ENCODE measurements at regions not wholly inside any gene's neighbourhood (a gene's known extent, or its start where the extent isn't known, plus 50 kb on each side); places are given as distances from the start of the nearest gene placed in this dataset.

DNA sequence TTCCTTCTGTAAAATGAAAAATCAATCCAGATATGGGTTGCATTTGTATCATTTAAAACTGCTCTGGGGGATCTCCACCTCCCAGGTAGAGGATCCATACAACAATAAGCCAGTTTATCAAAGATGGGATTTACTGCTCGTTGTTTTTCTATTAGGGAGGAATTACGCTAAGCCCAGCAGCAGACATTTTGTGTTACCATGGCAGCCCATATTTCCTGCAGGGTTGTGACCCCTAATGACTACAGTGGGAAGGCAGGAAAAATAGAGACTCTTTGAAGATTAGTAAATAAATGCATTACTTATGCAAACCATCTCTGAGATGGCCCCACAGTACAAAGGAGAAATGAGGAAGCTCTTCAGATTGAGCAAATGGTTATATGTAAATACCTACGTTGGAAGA, 253.4 kb upstream of the GPR101 start:
- TF ChIP-seq, protein P1, sequence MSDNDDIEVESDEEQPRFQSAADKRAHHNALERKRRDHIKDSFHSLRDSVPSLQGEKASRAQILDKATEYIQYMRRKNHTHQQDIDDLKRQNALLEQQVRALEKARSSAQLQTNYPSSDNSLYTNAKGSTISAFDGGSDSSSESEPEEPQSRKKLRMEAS (IDR thresholded peaks at IDR 0.05; ENCODE audit: low read depth, low read length): no peak
- TF ChIP-seq MYC (IDR thresholded peaks at IDR 0.05; ENCODE audit: low read depth, low read length) (no peak), POLR2A (IDR thresholded peaks at IDR 0.05; ENCODE audit: extremely low read depth, insufficient read length) (no peak)
- TF ChIP-seq, protein P2, sequence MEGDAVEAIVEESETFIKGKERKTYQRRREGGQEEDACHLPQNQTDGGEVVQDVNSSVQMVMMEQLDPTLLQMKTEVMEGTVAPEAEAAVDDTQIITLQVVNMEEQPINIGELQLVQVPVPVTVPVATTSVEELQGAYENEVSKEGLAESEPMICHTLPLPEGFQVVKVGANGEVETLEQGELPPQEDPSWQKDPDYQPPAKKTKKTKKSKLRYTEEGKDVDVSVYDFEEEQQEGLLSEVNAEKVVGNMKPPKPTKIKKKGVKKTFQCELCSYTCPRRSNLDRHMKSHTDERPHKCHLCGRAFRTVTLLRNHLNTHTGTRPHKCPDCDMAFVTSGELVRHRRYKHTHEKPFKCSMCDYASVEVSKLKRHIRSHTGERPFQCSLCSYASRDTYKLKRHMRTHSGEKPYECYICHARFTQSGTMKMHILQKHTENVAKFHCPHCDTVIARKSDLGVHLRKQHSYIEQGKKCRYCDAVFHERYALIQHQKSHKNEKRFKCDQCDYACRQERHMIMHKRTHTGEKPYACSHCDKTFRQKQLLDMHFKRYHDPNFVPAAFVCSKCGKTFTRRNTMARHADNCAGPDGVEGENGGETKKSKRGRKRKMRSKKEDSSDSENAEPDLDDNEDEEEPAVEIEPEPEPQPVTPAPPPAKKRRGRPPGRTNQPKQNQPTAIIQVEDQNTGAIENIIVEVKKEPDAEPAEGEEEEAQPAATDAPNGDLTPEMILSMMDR (IDR thresholded peaks at IDR 0.05; ENCODE audit: low read depth, low read length): no peak
- no peak overlapping the region for H3K4me3 ChIP-seq (ENCODE audit: low read depth, low read length)
- no peak for DNase-seq (ENCODE audit: low read depth)

DNA sequence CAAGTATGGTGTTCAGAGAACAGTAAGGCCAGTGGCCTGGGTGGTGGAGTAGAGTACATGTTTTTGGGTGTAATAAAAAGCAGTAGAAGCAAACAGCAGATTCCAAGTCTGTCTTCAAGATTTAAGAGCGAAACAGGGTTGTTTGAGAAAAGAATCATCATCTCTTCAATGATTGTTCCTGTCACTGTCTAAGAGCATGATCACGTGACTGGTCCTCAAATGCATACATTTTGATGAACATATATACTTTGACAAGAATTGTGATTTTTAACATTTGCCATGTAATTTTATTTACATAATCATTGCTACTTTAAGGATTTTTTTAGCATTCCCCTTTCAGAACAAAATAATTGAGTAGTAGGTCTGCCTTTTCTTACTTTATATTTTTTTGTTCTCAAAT, 252.6 kb upstream of the GPR101 start:
- no peak for DNase-seq (ENCODE audit: low read depth)
- no peak overlapping the region for H3K4me3 ChIP-seq (ENCODE audit: low read depth, low read length)
- TF ChIP-seq POLR2A (IDR thresholded peaks at IDR 0.05; ENCODE audit: extremely low read depth, insufficient read length) (no peak), MYC (IDR thresholded peaks at IDR 0.05; ENCODE audit: low read depth, low read length) (no peak)
- TF ChIP-seq, protein P1 (IDR thresholded peaks at IDR 0.05; ENCODE audit: low read depth, low read length): no peak
- TF ChIP-seq, protein P2 (IDR thresholded peaks at IDR 0.05; ENCODE audit: low read depth, low read length): no peak

DNA sequence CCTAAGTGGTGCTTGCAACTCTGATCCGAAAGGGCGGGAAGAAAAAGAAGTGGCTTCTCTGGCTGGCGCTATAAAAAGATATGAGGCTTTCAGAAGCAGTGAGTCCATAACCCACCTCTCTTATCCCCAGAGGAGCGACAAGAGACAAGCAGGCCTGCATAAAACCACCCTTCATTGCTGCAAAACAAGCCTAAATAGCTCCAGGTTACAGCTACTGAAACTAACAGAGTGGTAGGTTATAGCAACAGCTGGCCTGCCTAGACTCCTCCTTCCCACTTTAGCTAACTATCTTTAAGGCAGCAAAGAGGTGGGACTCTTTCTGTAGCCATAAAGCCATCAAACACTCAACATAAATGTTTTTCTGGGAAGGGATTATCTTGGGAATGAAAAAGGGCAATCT, 245.0 kb upstream of the GPR101 start:
- no peak overlapping the region for H3K4me3 ChIP-seq (ENCODE audit: low read depth, low read length)
- DNase-seq (ENCODE audit: low read depth): no peak
- TF ChIP-seq MYC (IDR thresholded peaks at IDR 0.05; ENCODE audit: low read depth, low read length) (no peak), POLR2A (IDR thresholded peaks at IDR 0.05; ENCODE audit: extremely low read depth, insufficient read length) (no peak)
- TF ChIP-seq, protein P1 (IDR thresholded peaks at IDR 0.05; ENCODE audit: low read depth, low read length): no peak
- TF ChIP-seq, protein P2 (IDR thresholded peaks at IDR 0.05; ENCODE audit: low read depth, low read length): no peak

DNA sequence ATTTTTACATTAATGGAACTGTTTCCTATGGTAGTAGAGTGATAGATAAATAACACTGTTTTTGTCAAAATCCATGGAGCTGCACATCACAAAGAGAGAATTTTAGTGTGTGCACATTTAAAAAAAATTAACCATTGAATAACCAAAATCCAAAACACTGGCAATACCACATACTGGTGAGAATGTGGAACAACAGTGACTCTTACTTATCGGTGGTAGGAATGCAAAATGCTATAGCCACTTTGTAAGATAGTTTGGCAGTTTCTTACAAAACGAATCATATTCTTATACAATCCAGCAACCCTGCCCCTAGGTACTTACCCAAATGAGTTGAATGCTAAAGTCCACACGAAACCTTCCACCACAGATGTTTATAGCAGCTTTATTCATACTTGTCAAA, 229.6 kb upstream of the GPR101 start:
- no peak for DNase-seq (ENCODE audit: low read depth)
- H3K4me3 ChIP-seq (ENCODE audit: low read depth, low read length): no peak overlapping the region
- TF ChIP-seq, protein P1 (IDR thresholded peaks at IDR 0.05; ENCODE audit: low read depth, low read length): no peak
- no peak for TF ChIP-seq POLR2A (IDR thresholded peaks at IDR 0.05; ENCODE audit: extremely low read depth, insufficient read length)
- TF ChIP-seq, protein P2 (IDR thresholded peaks at IDR 0.05; ENCODE audit: low read depth, low read length): no peak
- TF ChIP-seq MYC (IDR thresholded peaks at IDR 0.05; ENCODE audit: low read depth, low read length): no peak

DNA sequence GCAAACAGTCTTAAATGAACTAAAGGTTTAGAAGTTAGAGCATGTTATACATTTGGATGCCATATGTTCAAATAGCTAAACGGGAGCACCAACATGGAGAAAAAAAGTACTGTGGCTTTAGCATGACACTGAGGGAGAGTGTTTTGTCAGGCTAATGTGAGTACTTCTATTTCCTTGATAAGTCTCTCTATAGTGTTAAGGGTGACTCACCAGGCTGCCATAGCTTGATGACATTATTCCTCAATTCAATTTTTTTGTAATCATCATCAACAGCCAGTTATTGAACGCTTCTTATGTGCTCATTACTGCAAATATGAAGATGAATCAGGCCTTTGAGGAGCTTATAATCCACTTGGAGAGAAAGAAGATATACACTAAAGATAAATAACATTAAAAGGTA, 211.4 kb upstream of the GPR101 start:
- TF ChIP-seq, protein P1 (IDR thresholded peaks at IDR 0.05; ENCODE audit: low read depth, low read length): no peak
- TF ChIP-seq MYC (IDR thresholded peaks at IDR 0.05; ENCODE audit: low read depth, low read length) (no peak), POLR2A (IDR thresholded peaks at IDR 0.05; ENCODE audit: extremely low read depth, insufficient read length) (no peak)
- TF ChIP-seq, protein P2 (IDR thresholded peaks at IDR 0.05; ENCODE audit: low read depth, low read length): no peak
- H3K4me3 ChIP-seq (ENCODE audit: low read depth, low read length): no peak overlapping the region
- no peak for DNase-seq (ENCODE audit: low read depth)

DNA sequence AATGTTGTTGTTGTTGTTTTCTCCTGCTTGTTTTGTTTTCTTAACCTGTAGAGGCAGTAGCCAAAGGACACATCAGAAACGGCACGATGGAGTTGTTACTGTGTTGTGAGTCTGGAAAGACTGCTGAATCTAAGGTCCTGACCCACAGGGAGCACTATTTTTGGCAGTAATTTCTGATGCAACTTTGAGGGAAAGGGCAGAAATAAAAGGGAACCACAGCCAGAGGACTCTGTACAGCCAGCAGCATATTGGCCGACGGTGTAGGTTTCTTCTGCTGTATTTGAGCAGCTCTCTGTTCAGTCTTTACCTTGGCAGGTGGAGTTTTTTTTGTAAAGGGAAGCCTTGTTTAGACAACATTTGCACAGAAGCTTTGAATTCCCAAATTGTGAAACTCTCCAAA, 203.0 kb upstream of the GPR101 start:
- TF ChIP-seq, protein P2 (IDR thresholded peaks at IDR 0.05; ENCODE audit: low read depth, low read length): no peak
- no peak for TF ChIP-seq MYC (IDR thresholded peaks at IDR 0.05; ENCODE audit: low read depth, low read length)
- TF ChIP-seq, protein P1 (IDR thresholded peaks at IDR 0.05; ENCODE audit: low read depth, low read length): no peak
- no peak for TF ChIP-seq POLR2A (IDR thresholded peaks at IDR 0.05; ENCODE audit: extremely low read depth, insufficient read length)
- DNase-seq (ENCODE audit: low read depth): no peak
- H3K4me3 ChIP-seq (ENCODE audit: low read depth, low read length): no peak overlapping the region

Measured in NB4 (cell line).